ENCODE measurements at regions not wholly inside any gene's neighbourhood (a gene's known extent, or its start where the extent isn't known, plus 50 kb on each side); places are given as distances from the start of the nearest gene placed in this dataset.

DNA sequence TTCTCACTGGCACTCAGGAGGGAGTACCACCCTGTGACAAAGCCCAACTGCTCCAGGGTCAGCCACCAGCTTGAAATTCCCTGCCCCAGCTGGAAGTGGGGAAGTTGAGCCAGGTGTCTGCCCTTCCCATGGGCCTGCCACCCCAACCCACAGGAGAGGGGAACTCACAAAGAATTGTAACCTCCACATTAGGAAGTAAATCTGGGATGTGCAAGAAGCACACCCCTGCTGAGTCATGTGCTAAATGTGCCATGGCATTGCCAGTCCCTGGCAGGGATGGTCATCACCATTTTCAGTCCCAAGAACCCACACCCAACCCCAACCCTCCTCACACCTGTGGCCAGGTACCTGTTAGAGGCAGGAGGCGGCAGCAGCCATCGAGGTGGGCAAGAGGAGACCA lies 165.2 kb upstream of the THBS1 start:
- TF ChIP-seq, protein P1, sequence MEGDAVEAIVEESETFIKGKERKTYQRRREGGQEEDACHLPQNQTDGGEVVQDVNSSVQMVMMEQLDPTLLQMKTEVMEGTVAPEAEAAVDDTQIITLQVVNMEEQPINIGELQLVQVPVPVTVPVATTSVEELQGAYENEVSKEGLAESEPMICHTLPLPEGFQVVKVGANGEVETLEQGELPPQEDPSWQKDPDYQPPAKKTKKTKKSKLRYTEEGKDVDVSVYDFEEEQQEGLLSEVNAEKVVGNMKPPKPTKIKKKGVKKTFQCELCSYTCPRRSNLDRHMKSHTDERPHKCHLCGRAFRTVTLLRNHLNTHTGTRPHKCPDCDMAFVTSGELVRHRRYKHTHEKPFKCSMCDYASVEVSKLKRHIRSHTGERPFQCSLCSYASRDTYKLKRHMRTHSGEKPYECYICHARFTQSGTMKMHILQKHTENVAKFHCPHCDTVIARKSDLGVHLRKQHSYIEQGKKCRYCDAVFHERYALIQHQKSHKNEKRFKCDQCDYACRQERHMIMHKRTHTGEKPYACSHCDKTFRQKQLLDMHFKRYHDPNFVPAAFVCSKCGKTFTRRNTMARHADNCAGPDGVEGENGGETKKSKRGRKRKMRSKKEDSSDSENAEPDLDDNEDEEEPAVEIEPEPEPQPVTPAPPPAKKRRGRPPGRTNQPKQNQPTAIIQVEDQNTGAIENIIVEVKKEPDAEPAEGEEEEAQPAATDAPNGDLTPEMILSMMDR (IDR thresholded peaks at IDR 0.05): no peak
- TF ChIP-seq JUND (IDR thresholded peaks at IDR 0.05): no peak
- no peak for TF ChIP-seq TCF12 (IDR thresholded peaks at IDR 0.05)
- TF ChIP-seq CHD2 (IDR thresholded peaks at IDR 0.05; ENCODE audit: low read length, partially characterized antibody): no peak
- TF ChIP-seq POLR2AphosphoS5 (IDR thresholded peaks at IDR 0.05; ENCODE audit: low read depth, low read length): no peak
- no peak for TF ChIP-seq RFX5 (IDR thresholded peaks at IDR 0.05; ENCODE audit: low read length)
- TF ChIP-seq EP300 (IDR thresholded peaks at IDR 0.05; ENCODE audit: borderline replicate concordance in 1 of 2, low read depth in 1 of 2, low read length in 1 of 2): no peak
- TF ChIP-seq RXRA (IDR thresholded peaks at IDR 0.05; ENCODE audit: borderline replicate concordance, low read depth): no peak
- TF ChIP-seq MXI1 (IDR thresholded peaks at IDR 0.05; ENCODE audit: low read depth, low read length): no peak
- no peak for TF ChIP-seq GABPA (IDR thresholded peaks at IDR 0.05; ENCODE audit: low read depth)

Measured in SK-N-SH (cell line).